Limb (tissue), 2 donors: ENCODE measurements at regions not wholly inside any gene's neighbourhood (a gene's known extent, or its start where the extent isn't known, plus 50 kb on each side); places are given as distances from the start of the nearest gene placed in this dataset.
"Not testable (repeated sequence)": the region's sequence is repeated elsewhere in the genome, so short reads cannot be mapped to it uniquely, and the experiment has no call there.

ENCODE experiments used
- DNase-seq, 2 donors: peaks; one replicate each; pipeline ENCODE4 v3.0.0-alpha.2; 2016; ENCODE audit errors: extremely low spot score in 2 of 2

GRCh38 chr16:29260683-29261426, 145.7 kb downstream of the NPIPB11 start:
- not testable (repeated sequence) for DNase-seq

- DNase-seq: not testable (repeated sequence)
Observed at GRCh38 chr16:29259635-29260457, 146.7 kb downstream of the NPIPB11 start.

GRCh38 chr16:29258946-29259634, 147.4 kb downstream of the NPIPB11 start:
- DNase-seq: not testable (repeated sequence)

- not testable (repeated sequence) for DNase-seq
Observed at GRCh38 chr16:29257419-29258336, 148.8 kb downstream of the NPIPB11 start.

GRCh38 chr16:29256501-29256981, 150.0 kb downstream of the NPIPB11 start:
- no peak for DNase-seq

- DNase-seq: not testable (repeated sequence)
Observed at GRCh38 chr16:29255957-29256356, 150.6 kb downstream of the NPIPB11 start.

- DNase-seq: not testable (repeated sequence)
Observed at GRCh38 chr16:29255496-29255796, 151.1 kb downstream of the NPIPB11 start.

- no peak for DNase-seq
Observed at GRCh38 chr16:29254676-29255495, 151.6 kb downstream of the NPIPB11 start.

GRCh38 chr16:29253716-29254590, 152.6 kb downstream of the NPIPB11 start:
- DNase-seq: not testable (repeated sequence)

GRCh38 chr16:29253066-29253590, 153.4 kb downstream of the NPIPB11 start:
- not testable (repeated sequence) for DNase-seq

- DNase-seq: not testable (repeated sequence)
Observed at GRCh38 chr16:29252311-29252710, 154.2 kb downstream of the NPIPB11 start.

- peak in 1 of 2 donors; percentile 50 for DNase-seq
Observed at GRCh38 chr16:29251571-29252011, 154.9 kb downstream of the NPIPB11 start.

GRCh38 chr16:29250923-29251434, 155.5 kb downstream of the NPIPB11 start:
- peak in 1 of 2 donors; percentile 28 for DNase-seq

- DNase-seq: not testable (repeated sequence)
Observed at GRCh38 chr16:29250469-29250868, 156.0 kb downstream of the NPIPB11 start.

- DNase-seq: not testable (repeated sequence)
Observed at GRCh38 chr16:29248940-29249318, 157.6 kb downstream of the NPIPB11 start.

- peak in 1 of 2 donors; percentile 27 for DNase-seq
Observed at GRCh38 chr16:29248306-29248939, 158.1 kb downstream of the NPIPB11 start.

- DNase-seq: not testable (repeated sequence)
Observed at GRCh38 chr16:29246091-29246490, 160.4 kb downstream of the NPIPB11 start.

- DNase-seq: no peak
Observed at GRCh38 chr16:29237971-29238370, 168.5 kb downstream of the NPIPB11 start.
